Caco-2 (cell line): ENCODE measurements at regions not wholly inside any gene's neighbourhood (a gene's known extent, or its start where the extent isn't known, plus 50 kb on each side); places are given as distances from the start of the nearest gene placed in this dataset.

Source experiments
- BruUV-seq: library from RNA; stranded (reverse); fragments of 400-500 nt; replicated peaks from 2 replicates; lab custom pipeline; 2021; lab: Mats Ljungman, UMichigan
- CTCF ChIA-PET: fragments of 300-600 bp; sonication (Branson Sonifier 250); formaldehyde crosslinking; loops from one replicate; lab custom pipeline; 2022; ENCODE audit warnings: antibody characterized with exemption; lab: Charles Lee
- POLR2A ChIA-PET: fragments of 300-600 bp; sonication (Branson Sonifier 250); formaldehyde crosslinking; loops from one replicate; lab custom pipeline; 2022; ENCODE audit warnings: antibody characterized with exemption; lab: Charles Lee
- DNase-seq, 2 experiments: peaks; one replicate each; pipeline versions ENCODE4 v3.0.0 to v3.0.0-alpha.2; 2020 to 2022
- H3K27me3 ChIP-seq: replicated peaks from 2 replicates; pipeline ENCODE4 v1.6.0; 2011; ENCODE audit warnings: low read length; ENCODE audit not compliant: control insufficient read depth, insufficient read depth
- H3K36me3 ChIP-seq: 2 replicates; pipeline ENCODE4 v1.5.1; 2011; ENCODE audit warnings: low read length; ENCODE audit not compliant: control insufficient read depth, insufficient read depth
- H3K4me1 ChIP-seq: fragments of 250-450 bp; sonication (Bioruptor Pico); 2 replicates; pipeline ENCODE4 v1.5.1; 2020; ENCODE audit warnings: mild to moderate bottlenecking
- H3K4me3 ChIP-seq: 2 replicates; pipeline ENCODE4 v1.5.1; 2011; ENCODE audit warnings: low read depth, mild to moderate bottlenecking, control low read depth, low read length
- H3K9me3 ChIP-seq: fragments of 250-450 bp; sonication (Bioruptor Pico); 2 replicates; pipeline ENCODE4 v1.5.1; 2020; ENCODE audit warnings: mild to moderate bottlenecking, moderate library complexity
- H3K27ac Mint-ChIP-seq: one replicate; pipeline ENCODE4 v1.8.0; 2022; ENCODE audit warnings: mixed read lengths; ENCODE audit not compliant: unreplicated experiment
- H3K27me3 Mint-ChIP-seq: one replicate; pipeline ENCODE4 v1.8.0; 2022; ENCODE audit warnings: mixed read lengths; ENCODE audit not compliant: insufficient read depth, unreplicated experiment
- H3K36me3 Mint-ChIP-seq: one replicate; pipeline ENCODE4 v1.8.0; 2022; ENCODE audit warnings: mild to moderate bottlenecking, mixed read lengths; ENCODE audit not compliant: insufficient read depth, unreplicated experiment
- H3K4me1 Mint-ChIP-seq: one replicate; pipeline ENCODE4 v1.8.0; 2022; ENCODE audit warnings: low read depth, mixed read lengths; ENCODE audit not compliant: unreplicated experiment
- H3K4me3 Mint-ChIP-seq: one replicate; pipeline ENCODE4 v1.8.0; 2022; ENCODE audit warnings: mild to moderate bottlenecking, moderate library complexity, mixed read lengths; ENCODE audit not compliant: unreplicated experiment
- H3K9me3 Mint-ChIP-seq: one replicate; pipeline ENCODE4 v1.8.0; 2022; ENCODE audit warnings: mixed read lengths; ENCODE audit not compliant: unreplicated experiment
- CTCF ChIP-seq, 2 experiments: fragments of 200-600 bp in 1 of 2; IDR thresholded peaks; 1 replicate in 1 of 2; 2 replicates in 1 of 2; pipeline versions ENCODE4 v1.5.1 to v1.8.0; 2011 to 2022; ENCODE audit warnings: antibody characterized with exemption in 1 of 2, control low read depth in 1 of 2, inconsistent platforms in 1 of 2, low read depth in 1 of 2, low read length in 1 of 2, mild to moderate bottlenecking in 1 of 2, moderate library complexity in 1 of 2; ENCODE audit not compliant: insufficient read depth in 1 of 2, severe bottlenecking in 1 of 2, unreplicated experiment in 1 of 2
- intact Hi-C: fragments of 100-400 bp; cut with micrococcal nuclease; formaldehyde crosslinking; loops from one replicate; pipeline ENCODE4 v1.10.0; 2022; ENCODE audit not compliant: unreplicated experiment

GRCh38 chr6:104365451-104366234 is 494.1 kb downstream of the HACE1 start:
- Mint-ChIP-seq H3K4me1 (no peaks in the 10 kb centered on the region), H3K36me3 (no peaks in the 10 kb centered on the region), H3K4me3 (no peak overlapping the region), H3K27ac (no peak overlapping the region), H3K9me3 (no peaks in the 10 kb centered on the region), H3K27me3 (peaks cover 13% of the 10 kb centered on the region)
- POLR2A ChIA-PET, result no interaction called here
- no peaks in the 10 kb centered on the region for H3K9me3 ChIP-seq
- no peaks in the 10 kb centered on the region for H3K27me3 ChIP-seq
- DNase-seq, result no peak
- no peaks in the 10 kb centered on the region for H3K4me1 ChIP-seq
- intact Hi-C loops, result no loop called here
- H3K4me3 ChIP-seq, result no peak overlapping the region
- BruUV-seq, result no TSS peak
- no peaks in the 10 kb centered on the region for H3K36me3 ChIP-seq
- CTCF ChIA-PET, result no interaction called here
- no peak for TF ChIP-seq CTCF (IDR thresholded peaks at IDR 0.05; ENCODE audit: insufficient read depth in 1 of 2, low read depth in 1 of 2, low read length in 1 of 2, severe bottlenecking in 1 of 2, unreplicated experiment in 1 of 2)

DNA sequence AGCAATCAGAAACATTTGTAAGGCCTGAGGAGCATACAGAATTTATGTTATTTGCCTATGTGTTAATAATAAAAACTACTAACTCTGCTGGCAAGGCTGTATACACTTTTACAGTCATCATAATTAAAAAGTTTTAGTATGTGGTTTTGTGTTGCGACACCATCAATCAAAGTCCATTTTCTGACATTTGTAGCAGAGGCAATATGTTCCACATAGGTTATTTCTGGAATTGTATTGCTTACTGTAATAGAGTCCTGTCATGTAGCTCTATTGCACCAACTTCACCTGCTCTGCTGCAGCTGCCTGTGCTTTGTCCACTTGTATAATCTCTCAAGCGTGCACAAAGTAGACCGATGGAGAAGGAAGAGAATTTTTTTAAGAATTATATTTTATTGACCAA is 501.8 kb downstream of the HACE1 start:
- CTCF ChIA-PET, result no interaction called here

GRCh38 chr6:104356197-104356596 is 503.5 kb downstream of the HACE1 start:
- TF ChIP-seq CTCF (IDR thresholded peaks at IDR 0.05; ENCODE audit: insufficient read depth in 1 of 2, low read depth in 1 of 2, low read length in 1 of 2, severe bottlenecking in 1 of 2, unreplicated experiment in 1 of 2), result no peak
- Mint-ChIP-seq H3K27me3 (no peaks in the 10 kb centered on the region), H3K27ac (no peak overlapping the region), H3K9me3 (no peaks in the 10 kb centered on the region), H3K4me3 (no peak overlapping the region), H3K4me1 (no peaks in the 10 kb centered on the region), H3K36me3 (no peaks in the 10 kb centered on the region)
- H3K27me3 ChIP-seq, result no peaks in the 10 kb centered on the region
- POLR2A ChIA-PET, result no interaction called here
- DNase-seq, result no peak
- no peaks in the 10 kb centered on the region for H3K36me3 ChIP-seq
- H3K9me3 ChIP-seq, result no peaks in the 10 kb centered on the region
- H3K4me3 ChIP-seq, result no peak overlapping the region
- H3K4me1 ChIP-seq, result no peaks in the 10 kb centered on the region
- intact Hi-C loops, result no loop called here
- CTCF ChIA-PET, result no interaction called here
- BruUV-seq, result no TSS peak

More for the DNA sequence above, 501.8 kb downstream of the HACE1 start:
- no peaks in the 10 kb centered on the region for H3K27me3 ChIP-seq
- no peak overlapping the region for H3K4me3 Mint-ChIP-seq
- peaks cover 4% of the 10 kb centered on the region for H3K27me3 Mint-ChIP-seq
- no peaks in the 10 kb centered on the region for H3K36me3 Mint-ChIP-seq
- no peaks in the 10 kb centered on the region for H3K36me3 ChIP-seq
- TF ChIP-seq CTCF (IDR thresholded peaks at IDR 0.05; ENCODE audit: insufficient read depth in 1 of 2, low read depth in 1 of 2, low read length in 1 of 2, severe bottlenecking in 1 of 2, unreplicated experiment in 1 of 2), result no peak
- DNase-seq, result no peak
- intact Hi-C loops, result no loop called here
- no peak overlapping the region for H3K4me3 ChIP-seq
- no TSS peak for BruUV-seq
- no peaks in the 10 kb centered on the region for H3K4me1 ChIP-seq
- no peaks in the 10 kb centered on the region for H3K4me1 Mint-ChIP-seq
- POLR2A ChIA-PET, result no interaction called here
- no peaks in the 10 kb centered on the region for H3K9me3 Mint-ChIP-seq
- H3K9me3 ChIP-seq, result no peaks in the 10 kb centered on the region
- H3K27ac Mint-ChIP-seq, result no peak overlapping the region
